SK-N-SH treated with all-trans-retinoic acid at 6 μM for 48 hours (cell line): ENCODE measurements at regions not wholly inside any gene's neighbourhood (a gene's known extent, or its start where the extent isn't known, plus 50 kb on each side); places are given as distances from the start of the nearest gene placed in this dataset.

Experiments used
- ATAC-seq: fragments of 200-7000 bp; cut with Tn5 transposase; 3 replicates; pipeline ENCODE4 v1.9.1; 2020; ENCODE audit warnings: mild to moderate bottlenecking, moderate library complexity
- BACH2 ChIP-seq: fragments of 250-450 bp; sonication (Bioruptor Pico); IDR thresholded peaks from 2 replicates; pipeline ENCODE4 v1.9.0; 2021; ENCODE audit warnings: mild to moderate bottlenecking, borderline replicate concordance
- CREB5 ChIP-seq: fragments of 250-450 bp; sonication (Bioruptor Pico); IDR thresholded peaks from 2 replicates; pipeline ENCODE4 v1.5.1; 2020; ENCODE audit warnings: low read depth, mild to moderate bottlenecking, moderate library complexity
- CSDC2 ChIP-seq: fragments of 250-450 bp; sonication (Bioruptor Pico); IDR thresholded peaks from 2 replicates; pipeline ENCODE4 v1.5.0; 2020; ENCODE audit warnings: mild to moderate bottlenecking, moderate library complexity
- CSRNP3 ChIP-seq: fragments of 250-450 bp; sonication (Bioruptor Pico); IDR thresholded peaks from 2 replicates; pipeline ENCODE4 v1.5.1; 2021; ENCODE audit warnings: mild to moderate bottlenecking, moderate library complexity
- ESRRG ChIP-seq: fragments of 250-450 bp; sonication (Bioruptor Pico); IDR thresholded peaks from 2 replicates; pipeline ENCODE4 v1.6.1; 2021; ENCODE audit warnings: mild to moderate bottlenecking
- GLIS3 ChIP-seq: fragments of 250-450 bp; sonication (Bioruptor Pico); IDR thresholded peaks from 2 replicates; pipeline ENCODE4 v1.5.0; 2020; ENCODE audit warnings: mild to moderate bottlenecking, moderate library complexity
- POU6F1 ChIP-seq: fragments of 250-450 bp; sonication (Bioruptor Pico); IDR thresholded peaks from 2 replicates; pipeline ENCODE4 v1.8.0; 2021; ENCODE audit warnings: low read depth, mild to moderate bottlenecking, moderate library complexity, borderline replicate concordance
- PPARA ChIP-seq: fragments of 250-450 bp; sonication (Bioruptor Pico); IDR thresholded peaks from 2 replicates; pipeline ENCODE4 v1.5.0; 2020; ENCODE audit warnings: mild to moderate bottlenecking, borderline replicate concordance
- RARB ChIP-seq: fragments of 250-450 bp; sonication (Bioruptor Pico); IDR thresholded peaks from 2 replicates; pipeline ENCODE4 v1.8.0; 2021; ENCODE audit warnings: mild to moderate bottlenecking, moderate library complexity
- SNAI2 ChIP-seq: fragments of 250-450 bp; sonication (Bioruptor Pico); IDR thresholded peaks from 2 replicates; pipeline ENCODE4 v1.5.0; 2020; ENCODE audit warnings: mild to moderate bottlenecking, moderate library complexity
- TCF4 ChIP-seq: fragments of 250-450 bp; sonication (Bioruptor Pico); IDR thresholded peaks from 2 replicates; pipeline ENCODE4 v1.8.0; 2021; ENCODE audit warnings: mild to moderate bottlenecking, moderate library complexity, borderline replicate concordance
- TOX ChIP-seq: fragments of 250-450 bp; sonication (Bioruptor Pico); IDR thresholded peaks from 2 replicates; pipeline ENCODE4 v1.8.0; 2021; ENCODE audit warnings: mild to moderate bottlenecking, moderate library complexity, borderline replicate concordance
- TSHZ2 ChIP-seq: fragments of 250-450 bp; sonication (Bioruptor Pico); IDR thresholded peaks from 2 replicates; pipeline ENCODE4 v1.5.0; 2020; ENCODE audit warnings: mild to moderate bottlenecking, moderate library complexity
- ZC3H10 ChIP-seq: fragments of 250-450 bp; sonication (Bioruptor Pico); IDR thresholded peaks from 2 replicates; pipeline ENCODE4 v1.5.1; 2021; ENCODE audit warnings: mild to moderate bottlenecking, moderate library complexity
- ZFP3 ChIP-seq: fragments of 250-450 bp; sonication (Bioruptor Pico); IDR thresholded peaks from 2 replicates; pipeline ENCODE4 v1.5.0; 2020; ENCODE audit warnings: mild to moderate bottlenecking, moderate library complexity
- ZFP30 ChIP-seq: fragments of 450-650 bp; formaldehyde crosslinking; IDR thresholded peaks from 2 replicates; pipeline ENCODE4 v1.5.0; 2022; ENCODE audit warnings: mild to moderate bottlenecking, moderate library complexity
- ZNF565 ChIP-seq: fragments of 450-650 bp; formaldehyde crosslinking; conservative IDR thresholded peaks from 2 replicates; pipeline ENCODE4 v1.5.0; 2020; ENCODE audit warnings: low read depth, mild to moderate bottlenecking, moderate library complexity
- ZNF70 ChIP-seq: fragments of 450-650 bp; formaldehyde crosslinking; IDR thresholded peaks from 2 replicates; pipeline ENCODE4 v1.5.0; 2020; ENCODE audit warnings: mild to moderate bottlenecking, moderate library complexity
- ZNF8 ChIP-seq: fragments of 450-650 bp; formaldehyde crosslinking; IDR thresholded peaks from 2 replicates; pipeline ENCODE4 v1.5.0; 2020; ENCODE audit warnings: mild to moderate bottlenecking, moderate library complexity
- TF ChIP-seq, protein P1 (sequence below): fragments of 250-450 bp; sonication (Bioruptor Pico); IDR thresholded peaks from 2 replicates; pipeline ENCODE4 v1.8.0; 2020; ENCODE audit warnings: mild to moderate bottlenecking, moderate library complexity, borderline replicate concordance

DNA sequence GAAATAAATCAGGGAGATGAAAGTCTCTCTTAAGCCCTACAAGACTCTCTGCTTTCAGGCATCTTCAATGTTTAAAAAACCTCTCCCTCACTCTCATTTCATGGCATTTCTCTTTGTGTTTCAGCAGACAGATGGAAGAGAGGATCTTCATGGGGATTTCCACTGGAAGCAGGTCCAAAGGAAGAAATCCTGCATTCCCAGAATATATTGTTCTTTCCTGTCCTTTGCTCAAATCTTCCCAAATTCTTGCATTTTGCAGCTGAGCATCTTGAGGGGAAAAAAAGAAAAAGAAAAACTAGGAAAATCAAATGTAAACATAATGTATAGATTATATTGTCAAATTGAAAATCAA lies 382.2 kb downstream of the ENC1 start:
- no peak for ATAC-seq
- TF ChIP-seq TOX (CRISPR knock-in tag) = no peak
- TF ChIP-seq CSDC2 (CRISPR knock-in tag) = no peak
- no peak for TF ChIP-seq RARB
- no peak for TF ChIP-seq ZNF70 (CRISPR knock-in tag)
- no peak for TF ChIP-seq ZFP30 (CRISPR knock-in tag)
- TF ChIP-seq ZFP3 (CRISPR knock-in tag) = no peak
- TF ChIP-seq, protein P1, sequence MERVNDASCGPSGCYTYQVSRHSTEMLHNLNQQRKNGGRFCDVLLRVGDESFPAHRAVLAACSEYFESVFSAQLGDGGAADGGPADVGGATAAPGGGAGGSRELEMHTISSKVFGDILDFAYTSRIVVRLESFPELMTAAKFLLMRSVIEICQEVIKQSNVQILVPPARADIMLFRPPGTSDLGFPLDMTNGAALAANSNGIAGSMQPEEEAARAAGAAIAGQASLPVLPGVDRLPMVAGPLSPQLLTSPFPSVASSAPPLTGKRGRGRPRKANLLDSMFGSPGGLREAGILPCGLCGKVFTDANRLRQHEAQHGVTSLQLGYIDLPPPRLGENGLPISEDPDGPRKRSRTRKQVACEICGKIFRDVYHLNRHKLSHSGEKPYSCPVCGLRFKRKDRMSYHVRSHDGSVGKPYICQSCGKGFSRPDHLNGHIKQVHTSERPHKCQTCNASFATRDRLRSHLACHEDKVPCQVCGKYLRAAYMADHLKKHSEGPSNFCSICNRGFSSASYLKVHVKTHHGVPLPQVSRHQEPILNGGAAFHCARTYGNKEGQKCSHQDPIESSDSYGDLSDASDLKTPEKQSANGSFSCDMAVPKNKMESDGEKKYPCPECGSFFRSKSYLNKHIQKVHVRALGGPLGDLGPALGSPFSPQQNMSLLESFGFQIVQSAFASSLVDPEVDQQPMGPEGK (CRISPR knock-in tag) = no peak
- TF ChIP-seq ZNF565 = no peak
- TF ChIP-seq, all 23 proteins: peak for 0

DNA sequence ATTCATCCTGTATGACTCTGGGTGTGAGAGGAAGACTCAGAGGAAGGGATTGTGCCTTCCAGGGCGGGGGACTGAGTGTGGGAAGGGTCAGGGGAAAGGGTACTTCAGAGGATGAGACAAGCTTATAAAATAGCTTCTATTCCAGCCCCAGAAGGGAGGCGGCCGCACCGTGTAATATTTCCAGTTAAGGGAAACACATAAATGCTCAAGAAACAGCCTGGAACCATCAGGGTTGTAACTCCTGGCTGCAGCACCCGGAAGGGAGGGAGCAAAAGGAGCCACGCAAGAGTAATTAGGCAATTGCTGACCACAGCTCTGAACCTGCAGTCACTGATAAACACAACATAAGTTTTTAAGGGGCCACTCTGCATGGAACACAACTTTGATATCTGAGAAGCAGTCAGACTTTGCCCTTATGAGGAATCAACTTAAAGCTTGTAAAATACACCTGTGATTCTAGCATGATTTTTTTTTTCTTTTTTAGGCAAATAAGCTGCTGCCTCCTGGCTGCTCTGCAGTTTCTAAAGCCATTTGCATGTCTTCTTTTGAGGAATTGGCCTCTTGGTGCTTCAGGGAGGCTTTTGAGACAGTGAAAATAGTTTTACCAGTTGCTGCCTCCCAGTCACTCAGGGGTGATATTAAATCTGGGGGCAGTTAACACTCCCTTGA lies 382.7 kb downstream of the ENC1 start:
- TF ChIP-seq ZNF565 = no peak
- no peak for TF ChIP-seq SNAI2 (CRISPR knock-in tag)
- no peak for TF ChIP-seq TSHZ2 (CRISPR knock-in tag)
- TF ChIP-seq, all 23 proteins: peak for 0
- ATAC-seq = no peak

- no peak for ATAC-seq
- TF ChIP-seq CSDC2 (CRISPR knock-in tag) = no peak
- no peak for TF ChIP-seq ZNF70 (CRISPR knock-in tag)
- TF ChIP-seq TSHZ2 (CRISPR knock-in tag) = no peak
- no peak for TF ChIP-seq CREB5 (CRISPR knock-in tag)
- TF ChIP-seq TOX (CRISPR knock-in tag) = no peak
- TF ChIP-seq, protein P1 (CRISPR knock-in tag) = no peak
- no peak for TF ChIP-seq POU6F1 (CRISPR knock-in tag)
- no peak for TF ChIP-seq CSRNP3 (CRISPR knock-in tag)
- TF ChIP-seq TCF4 (CRISPR knock-in tag) = no peak
- no peak for TF ChIP-seq GLIS3
- TF ChIP-seq ZC3H10 (CRISPR knock-in tag) = no peak
- no peak for TF ChIP-seq SNAI2 (CRISPR knock-in tag)
- TF ChIP-seq ZNF8 (CRISPR knock-in tag) = no peak
- TF ChIP-seq PPARA (CRISPR knock-in tag) = no peak
- no peak for TF ChIP-seq ESRRG (CRISPR knock-in tag)
- no peak for TF ChIP-seq BACH2 (CRISPR knock-in tag)
Observed at GRCh38 chr5:74257060-74257527, 383.4 kb downstream of the ENC1 start.
